Cardiac muscle cell (in vitro differentiated cells and primary cell): ENCODE measurements at regions not wholly inside any gene's neighbourhood (a gene's known extent, or its start where the extent isn't known, plus 50 kb on each side); places are given as distances from the start of the nearest gene placed in this dataset.

ENCODE experiments used
- DNase-seq, 2 donors: peaks; one replicate each; pipeline versions ENCODE4 v3.0.0 to v3.0.0-alpha.2; 2010 to 2017; ENCODE audit warnings: low read depth in 1 of 2, low spot score in 1 of 2
- H3K27ac ChIP-seq: fragments of 200-600 bp; sonication (generic); 2 replicates; pipeline ENCODE4 v1.5.1; 2016
- H3K27me3 ChIP-seq: fragments of 200-600 bp; sonication (generic); 2 replicates; pipeline ENCODE4 v1.6.0; 2016; ENCODE audit warnings: control low read depth
- H3K36me3 ChIP-seq: fragments of 200-600 bp; sonication (generic); 2 replicates; pipeline ENCODE4 v1.5.1; 2016; ENCODE audit warnings: control low read depth
- H3K4me1 ChIP-seq: fragments of 200-600 bp; sonication (generic); 2 replicates; pipeline ENCODE4 v1.8.1; 2017; ENCODE audit warnings: low read depth, mild to moderate bottlenecking, mixed run types
- H3K4me3 ChIP-seq: fragments of 200-600 bp; sonication (generic); 2 replicates; pipeline ENCODE4 v1.5.1; 2016; ENCODE audit warnings: mild to moderate bottlenecking
- H3K9me3 ChIP-seq: fragments of 200-600 bp; sonication (generic); 2 replicates; pipeline ENCODE4 v1.5.1; 2017; ENCODE audit warnings: low read depth, mild to moderate bottlenecking, control low read depth
- CTCF ChIP-seq: IDR thresholded peaks from 2 replicates; pipeline ENCODE4 v1.5.1; 2012; ENCODE audit warnings: low read depth, mild to moderate bottlenecking, low read length

- Histone ChIP-seq H3K4me1 (no peaks in the 10 kb centered on the region), H3K4me3 (no peak overlapping the region), H3K9me3 (no peaks in the 10 kb centered on the region), H3K27ac (no peak overlapping the region), H3K36me3 (no peaks in the 10 kb centered on the region), H3K27me3 (no peaks in the 10 kb centered on the region)
- no peak for DNase-seq
- no peak for TF ChIP-seq CTCF
Observed at GRCh38 chr2:143950704-143951103, 569.2 kb downstream of the ZEB2 start.

GRCh38 chr2:143949121-143949848 is 570.6 kb downstream of the ZEB2 start:
- Histone ChIP-seq H3K4me1 (no peaks in the 10 kb centered on the region), H3K36me3 (no peaks in the 10 kb centered on the region), H3K27ac (no peak overlapping the region), H3K9me3 (no peaks in the 10 kb centered on the region), H3K27me3 (no peaks in the 10 kb centered on the region), H3K4me3 (no peak overlapping the region)
- TF ChIP-seq CTCF, result no peak
- no peak for DNase-seq

GRCh38 chr2:143948710-143949109 is 571.2 kb downstream of the ZEB2 start:
- H3K27me3 ChIP-seq, result no peaks in the 10 kb centered on the region
- no peak overlapping the region for H3K4me3 ChIP-seq
- no peak overlapping the region for H3K27ac ChIP-seq
- H3K36me3 ChIP-seq, result no peaks in the 10 kb centered on the region
- no peak for TF ChIP-seq CTCF
- no peaks in the 10 kb centered on the region for H3K4me1 ChIP-seq
- DNase-seq, result no peak
- no peaks in the 10 kb centered on the region for H3K9me3 ChIP-seq

DNA sequence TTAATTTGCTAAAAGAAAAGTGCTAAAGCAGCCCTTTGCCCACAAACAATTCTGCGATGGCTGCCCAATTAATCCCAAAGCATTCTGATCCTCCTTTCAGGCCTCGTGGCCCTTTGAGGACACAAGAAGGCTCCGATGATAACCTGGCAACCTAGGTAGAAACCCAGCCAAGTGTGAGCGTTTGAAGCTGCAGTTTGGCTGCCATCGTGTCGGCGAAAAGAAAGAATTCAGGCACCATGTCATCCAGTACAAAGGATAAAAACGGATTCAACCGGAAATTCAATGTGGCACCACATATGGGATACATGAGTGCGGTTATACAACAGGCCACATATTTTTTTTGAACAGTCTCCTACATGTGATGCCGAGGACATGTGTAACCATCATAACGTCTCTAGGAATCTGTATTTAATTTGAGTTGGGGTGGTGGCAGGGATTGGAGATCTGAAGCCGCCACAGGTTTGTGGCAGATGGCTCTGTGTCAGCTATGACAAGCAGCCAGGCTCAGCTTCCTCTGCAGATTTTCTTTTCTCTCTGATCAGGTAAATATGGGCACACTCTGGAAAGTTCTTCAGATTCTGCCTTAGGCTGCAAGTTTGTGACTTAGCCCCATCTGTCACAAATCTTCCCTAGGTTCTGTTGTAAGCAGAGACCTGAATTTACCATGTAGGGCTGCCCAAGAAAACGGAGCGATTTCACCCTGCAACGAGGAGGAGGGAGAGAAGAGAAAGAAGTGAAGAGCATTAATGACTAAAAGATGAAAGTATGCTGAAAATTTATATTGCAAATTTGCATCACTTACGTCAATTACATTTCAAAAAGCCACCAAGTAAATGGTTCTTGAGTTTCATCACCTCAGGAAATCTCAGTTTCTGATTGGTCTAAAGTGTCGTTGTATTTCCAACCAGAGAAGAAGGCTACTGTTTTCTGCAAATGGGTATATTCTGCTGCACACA is 573.2 kb downstream of the ZEB2 start:
- H3K27ac ChIP-seq, result no peak overlapping the region
- H3K36me3 ChIP-seq, result no peaks in the 10 kb centered on the region
- no peaks in the 10 kb centered on the region for H3K4me1 ChIP-seq
- H3K4me3 ChIP-seq, result no peak overlapping the region
- H3K27me3 ChIP-seq, result no peaks in the 10 kb centered on the region
- no peak for TF ChIP-seq CTCF
- no peak for DNase-seq
- H3K9me3 ChIP-seq, result no peaks in the 10 kb centered on the region

GRCh38 chr2:143942486-143942885 is 577.4 kb downstream of the ZEB2 start:
- no peak overlapping the region for H3K27ac ChIP-seq
- DNase-seq, result no peak
- H3K36me3 ChIP-seq, result no peaks in the 10 kb centered on the region
- H3K4me1 ChIP-seq, result no peaks in the 10 kb centered on the region
- no peak for TF ChIP-seq CTCF
- H3K27me3 ChIP-seq, result peaks cover 25% of the 10 kb centered on the region
- no peaks in the 10 kb centered on the region for H3K9me3 ChIP-seq
- H3K4me3 ChIP-seq, result no peak overlapping the region
